ENCODE measurements at regions not wholly inside any gene's neighbourhood (a gene's known extent, or its start where the extent isn't known, plus 50 kb on each side); places are given as distances from the start of the nearest gene placed in this dataset.

- no peak for TF ChIP-seq CTCF (IDR thresholded peaks at IDR 0.05)
- DNase-seq (ENCODE audit: low spot score) (no peak), ATAC-seq (ENCODE audit: low FRiP score) (peak; percentile 74)
Observed at GRCh38 chr4:164109503-164109902, 615.0 kb downstream of the TMA16 start.

GRCh38 chr4:164115236-164115635 is 620.7 kb downstream of the TMA16 start:
- ATAC-seq (ENCODE audit: low FRiP score) (no peak), DNase-seq (ENCODE audit: low spot score) (no peak)
- no peak for TF ChIP-seq CTCF (IDR thresholded peaks at IDR 0.05)

GRCh38 chr4:164116286-164116685 is 621.8 kb downstream of the TMA16 start:
- no peak for TF ChIP-seq CTCF (IDR thresholded peaks at IDR 0.05)
- DNase-seq (ENCODE audit: low spot score): no peak

GRCh38 chr4:164134388-164134787 is 619.5 kb upstream of the SMIM31 start:
- DNase-seq (ENCODE audit: low spot score) (no peak), ATAC-seq (ENCODE audit: low FRiP score) (no peak)
- TF ChIP-seq CTCF (IDR thresholded peaks at IDR 0.05): no peak

More at GRCh38 chr4:164116286-164116685, 621.8 kb downstream of the TMA16 start:
- no peak for ATAC-seq (ENCODE audit: low FRiP score)

GRCh38 chr4:164136180-164136616 is 617.7 kb upstream of the SMIM31 start:
- DNase-seq (ENCODE audit: low spot score) (no peak), ATAC-seq (ENCODE audit: low FRiP score) (no peak)
- no peak for TF ChIP-seq CTCF (IDR thresholded peaks at IDR 0.05)

- ATAC-seq (ENCODE audit: low FRiP score): no peak
Observed at GRCh38 chr4:164138521-164138920, 615.4 kb upstream of the SMIM31 start.

More at GRCh38 chr4:164138521-164138920, 615.4 kb upstream of the SMIM31 start:
- TF ChIP-seq CTCF (IDR thresholded peaks at IDR 0.05): no peak
- no peak for DNase-seq (ENCODE audit: low spot score)

All from omental fat pad (tissue), 3 donors.